Inferior parietal cortex (tissue), 1 donor: ENCODE measurements at regions not wholly inside any gene's neighbourhood (a gene's known extent, or its start where the extent isn't known, plus 50 kb on each side); places are given as distances from the start of the nearest gene placed in this dataset.

Source experiments
- DNase-seq: peaks from one replicate; pipeline ENCODE4 v3.0.0-alpha.2; 2016; ENCODE audit errors: extremely low spot score

DNA sequence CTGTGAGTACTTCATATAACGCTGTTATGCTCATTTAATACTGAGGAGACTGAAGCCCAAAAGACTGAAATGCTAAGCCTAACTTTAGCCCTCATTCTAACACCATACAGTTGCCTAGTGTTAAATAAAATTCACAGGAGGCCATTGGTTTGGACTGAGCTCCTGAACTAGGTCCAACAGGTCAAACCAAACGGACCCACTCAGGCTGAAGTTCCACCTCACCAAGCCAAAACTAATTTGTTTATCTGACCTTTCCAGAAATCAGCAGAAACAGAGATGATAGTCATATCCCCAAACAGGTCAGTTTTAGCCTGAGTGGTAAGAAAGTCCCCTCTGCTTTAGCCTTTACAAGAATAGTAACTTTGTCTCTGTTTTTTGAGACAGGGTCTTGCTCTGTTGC lies 311.3 kb upstream of the ZP4 start:
- no peak for DNase-seq

DNA sequence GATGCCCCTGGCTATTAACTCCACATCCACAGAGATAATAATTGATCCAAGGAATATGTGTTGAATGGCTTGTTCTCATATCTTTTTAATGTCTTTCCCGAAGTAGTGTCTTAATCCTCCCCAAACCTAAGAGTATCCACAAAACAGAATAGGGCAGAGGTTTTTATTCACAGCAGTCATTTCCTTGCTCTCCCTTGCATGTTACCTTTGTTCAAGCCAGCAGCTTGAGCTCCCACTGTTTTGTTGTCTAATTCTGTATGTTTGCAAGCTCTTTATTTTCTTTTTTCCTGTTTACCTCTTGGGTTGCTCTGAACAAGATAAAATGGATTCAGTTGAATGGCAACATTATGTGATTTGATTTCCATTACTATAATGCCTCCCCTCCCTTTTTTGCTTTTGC lies 308.6 kb upstream of the ZP4 start:
- DNase-seq, result no peak

DNA sequence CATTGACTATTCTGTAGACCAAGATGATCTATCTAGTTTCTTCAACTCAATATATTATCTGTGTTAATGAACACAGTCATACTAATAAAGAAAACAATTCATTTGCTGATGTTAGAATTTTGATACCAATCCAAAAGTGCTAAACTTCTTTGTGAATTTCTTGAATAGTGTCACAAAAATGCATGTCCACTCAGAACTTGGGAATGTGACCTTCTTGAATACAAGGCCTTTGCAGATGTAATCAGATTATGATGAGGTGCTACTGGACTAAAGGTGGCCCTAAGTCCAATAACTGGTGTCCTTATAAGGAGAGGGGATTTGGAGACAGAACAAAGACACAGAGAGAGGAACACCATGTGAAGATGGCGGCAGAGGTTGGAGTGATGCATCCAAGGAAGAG lies 305.8 kb upstream of the ZP4 start:
- no peak for DNase-seq

DNA sequence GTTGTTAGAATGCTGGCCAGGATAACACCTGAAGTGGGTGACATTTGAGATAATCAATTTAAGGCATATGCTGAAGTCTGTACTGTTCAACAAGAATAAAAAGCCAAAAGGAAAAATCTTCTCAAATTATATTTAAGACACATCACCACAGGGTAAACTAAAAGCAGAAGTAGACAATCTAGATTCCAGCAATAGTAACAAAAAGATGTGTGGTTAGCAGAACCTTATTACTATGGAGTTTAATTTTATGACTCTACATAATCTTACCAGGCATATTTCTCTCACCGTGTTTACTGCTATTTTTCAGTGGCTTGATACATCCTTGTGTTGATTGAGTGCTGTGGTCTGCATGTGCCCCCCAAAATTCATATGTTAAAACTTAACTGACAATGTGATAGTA lies 300.4 kb upstream of the ZP4 start:
- no peak for DNase-seq

GRCh38 chr1:238187575-238187949 lies 296.8 kb upstream of the ZP4 start:
- DNase-seq, result no peak

DNA sequence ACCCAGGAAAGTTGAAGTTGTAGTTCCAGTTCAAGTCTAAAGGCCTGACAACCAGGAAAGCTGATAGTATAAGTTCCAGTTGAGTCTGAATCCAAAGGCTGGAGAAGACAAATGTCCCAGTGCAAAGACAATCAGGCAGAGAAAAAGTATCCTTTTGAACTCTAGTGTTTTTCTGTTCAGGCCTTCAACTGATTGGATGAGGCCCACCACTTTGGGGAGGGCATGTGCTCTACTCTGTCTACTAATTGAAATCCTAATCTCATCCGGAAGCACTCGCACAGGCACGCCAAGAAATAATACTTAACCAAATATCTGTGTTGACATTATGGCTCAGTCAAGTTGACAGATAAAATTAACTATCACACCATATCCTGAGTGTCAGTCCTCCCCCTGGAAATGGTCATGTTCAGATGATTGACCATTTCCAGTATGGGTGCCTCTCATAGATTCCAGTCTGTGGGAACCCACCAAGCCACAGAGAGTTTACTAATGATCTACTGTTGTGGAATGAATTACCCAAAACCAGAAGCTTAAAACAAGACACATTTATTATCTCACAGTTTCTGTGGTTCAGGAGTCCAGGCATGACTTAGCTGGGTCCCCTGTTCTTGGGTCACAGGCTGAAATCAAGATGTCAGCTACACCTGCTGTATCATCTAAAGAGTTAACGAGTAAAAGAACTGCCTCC lies 296.3 kb upstream of the ZP4 start:
- no peak for DNase-seq

GRCh38 chr1:238177960-238178645 lies 287.4 kb upstream of the ZP4 start:
- DNase-seq, result no peak

- DNase-seq, result no peak
These were observed 286.6 kb upstream of the ZP4 start for GRCh38 chr1:238177351-238177750.

GRCh38 chr1:238176441-238176840 lies 285.7 kb upstream of the ZP4 start:
- DNase-seq, result no peak

GRCh38 chr1:238171985-238172384 lies 281.3 kb upstream of the ZP4 start:
- DNase-seq, result no peak

GRCh38 chr1:238161955-238162354 lies 271.2 kb upstream of the ZP4 start:
- no peak for DNase-seq

DNA sequence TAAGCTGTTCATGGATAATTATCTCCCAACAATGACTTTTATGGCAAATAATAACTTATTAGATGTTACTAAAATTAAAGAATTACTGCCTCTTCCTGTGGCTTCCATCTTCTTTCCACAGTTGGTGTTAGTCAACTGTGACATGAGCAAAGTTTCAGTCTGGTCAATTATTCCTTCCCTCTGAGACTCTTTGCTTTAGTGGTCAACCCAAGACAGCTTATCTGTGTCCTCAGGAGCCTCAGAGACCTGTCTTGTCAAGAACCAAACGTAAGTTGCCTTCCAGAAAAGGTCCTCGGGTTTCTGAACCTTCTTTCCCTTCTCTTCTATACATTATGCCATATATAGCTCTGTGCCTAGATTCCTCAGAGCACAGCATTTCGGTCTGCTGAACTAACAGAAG lies 263.2 kb upstream of the ZP4 start:
- DNase-seq, result no peak

- DNase-seq, result no peak
These were observed 262.5 kb upstream of the ZP4 start for GRCh38 chr1:238153253-238153652.

DNA sequence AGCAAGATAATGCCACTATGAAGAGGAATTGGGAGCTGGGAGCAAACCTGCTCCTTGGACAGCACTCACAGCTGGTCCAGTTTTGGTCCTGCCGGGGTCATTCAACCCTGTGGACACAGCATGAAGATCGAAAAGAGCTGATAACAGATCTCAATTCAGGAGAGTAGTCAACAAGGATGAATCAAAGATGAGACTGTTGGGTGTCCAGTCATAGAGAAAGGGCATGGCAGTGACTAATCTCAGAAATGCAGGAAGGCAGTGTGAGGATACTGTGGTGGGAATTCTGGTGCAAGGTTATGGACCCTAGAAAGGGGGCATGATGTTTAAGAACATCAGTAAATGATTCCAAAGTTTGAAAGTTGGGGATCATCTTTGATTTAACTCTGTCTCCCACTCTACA lies 261.4 kb upstream of the ZP4 start:
- DNase-seq, result no peak

DNA sequence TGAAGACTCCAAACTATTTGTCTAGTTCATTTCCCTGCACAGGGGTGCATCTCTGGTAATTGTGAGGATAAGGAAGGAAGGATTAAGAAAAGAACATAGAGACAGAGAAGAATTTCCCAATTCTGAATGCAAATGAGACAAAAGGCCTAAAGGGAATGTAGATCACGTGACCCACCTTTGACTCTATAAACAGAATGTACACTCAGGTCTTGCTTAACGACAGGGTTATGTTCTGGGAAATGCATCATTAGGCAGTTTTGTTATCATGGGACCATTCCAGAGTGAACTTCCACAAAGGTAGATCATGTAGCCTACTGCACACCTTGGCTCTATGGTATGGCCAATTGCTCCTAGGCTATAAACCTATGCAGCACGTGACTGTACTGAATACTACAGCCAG lies 252.3 kb upstream of the ZP4 start:
- DNase-seq, result no peak

GRCh38 chr1:238141353-238141752 lies 250.6 kb upstream of the ZP4 start:
- peak; percentile 9 for DNase-seq

DNA sequence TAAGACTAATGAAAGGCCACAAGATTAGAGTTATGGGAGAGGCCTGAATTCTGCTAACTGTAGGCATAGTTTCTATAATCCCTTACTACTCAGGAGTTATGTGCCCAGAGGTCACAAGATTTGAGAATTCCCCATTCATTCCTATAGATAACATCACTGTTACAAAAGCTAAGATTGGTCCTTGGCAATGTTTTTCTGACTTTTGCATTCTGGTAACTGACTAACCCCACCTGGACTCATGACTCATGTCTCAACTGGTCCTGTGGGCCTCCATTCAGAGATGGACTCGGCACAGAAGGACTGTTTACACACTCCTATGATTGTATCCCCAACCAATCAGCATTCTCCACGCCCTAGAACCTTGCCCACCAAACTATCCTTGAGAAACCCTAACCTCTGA lies 249.0 kb upstream of the ZP4 start:
- DNase-seq, result no peak

GRCh38 chr1:238138059-238138626 lies 247.4 kb upstream of the ZP4 start:
- DNase-seq, result no peak

GRCh38 chr1:238135708-238136664 lies 245.3 kb upstream of the ZP4 start:
- no peak for DNase-seq

DNA sequence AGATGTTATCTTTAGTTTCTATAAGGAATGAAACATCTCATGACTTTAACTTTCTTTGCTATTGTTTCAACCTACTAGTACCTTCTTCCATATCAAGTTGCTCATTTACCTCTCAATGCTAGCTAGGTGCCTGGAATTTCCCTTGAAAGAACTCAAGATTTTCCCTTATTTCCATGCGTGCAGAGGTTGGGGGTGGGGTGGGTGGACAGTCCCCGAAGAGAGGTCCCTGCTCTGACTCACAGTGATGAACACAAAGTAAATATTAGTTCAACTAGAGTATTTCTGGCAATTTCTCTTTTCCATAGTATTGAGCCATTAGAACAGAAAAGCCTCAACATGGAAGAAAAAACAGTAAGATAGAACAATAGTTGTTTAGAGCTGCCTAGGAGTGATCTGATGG lies 239.0 kb upstream of the ZP4 start:
- no peak for DNase-seq

- no peak for DNase-seq
These were observed 232.5 kb upstream of the ZP4 start for GRCh38 chr1:238123201-238123600.

DNA sequence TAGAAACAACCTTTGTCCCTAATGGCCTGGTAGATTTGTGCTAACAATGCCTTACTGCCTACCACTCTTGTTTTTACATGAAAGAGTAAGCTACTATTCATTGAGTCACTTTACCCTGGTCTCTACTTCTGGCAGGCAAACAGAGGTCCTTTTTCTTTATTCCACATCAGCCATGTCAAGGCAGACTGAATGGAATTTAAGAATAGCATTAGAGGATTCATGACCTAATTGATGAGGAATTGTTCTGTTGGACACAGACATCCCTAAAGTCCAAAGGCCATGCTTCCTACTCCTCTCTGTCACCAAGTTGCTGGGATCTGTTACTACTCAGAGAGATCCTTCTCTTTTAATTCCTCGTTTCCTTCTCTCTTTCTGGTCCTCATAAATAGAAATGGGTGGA lies 229.1 kb upstream of the ZP4 start:
- DNase-seq, result no peak
